HepG2 (cell line): ENCODE measurements at regions not wholly inside any gene's neighbourhood (a gene's known extent, or its start where the extent isn't known, plus 50 kb on each side); places are given as distances from the start of the nearest gene placed in this dataset.

ENCODE experiments used
- ATAC-seq: fragments of 200-7000 bp; cut with Tn5 transposase; 3 replicates; pipeline ENCODE4 v1.9.1; 2020; ENCODE audit warnings: mild to moderate bottlenecking, moderate library complexity
- BruUV-seq: library from RNA; stranded (reverse); fragments of 400-500 nt; replicated peaks from 2 replicates; lab custom pipeline; 2021; lab: Mats Ljungman, UMichigan
- CTCF ChIA-PET: fragments of 300-600 bp; formaldehyde crosslinking; extraction: SDS; loops from one replicate; lab custom pipeline; 2021; ENCODE audit warnings: low total read pairs, inconsistent platforms, low intra/inter-chr PET ratio; lab: Yijun Ruan, JAX
- POLR2A ChIA-PET: fragments of 350-600 bp; sonication (Branson Sonifier 250); formaldehyde crosslinking; loops from one replicate; lab custom pipeline; 2020; ENCODE audit warnings: antibody characterized with exemption, inconsistent platforms; lab: Yijun Ruan, JAX
- DNase-seq: peaks from one replicate; pipeline ENCODE4 v3.0.0-alpha.2; 2015; ENCODE audit warnings: low spot score
- FAIRE-seq: peaks from 3 replicates; lab custom pipeline; 2011; peaks lifted over from hg19 to GRCh38; lab: Jason Lieb, UNC
- H2AFZ ChIP-seq: one replicate; pipeline ENCODE4 v1.6.1; 2011; ENCODE audit warnings: low read length, inconsistent platforms
- H3K27ac ChIP-seq: fragments of 300-600 bp; 3 replicates; pipeline ENCODE4 v1.8.0; 2011; ENCODE audit warnings: mixed run types, mild to moderate bottlenecking, mixed read lengths, low read length, inconsistent platforms; ENCODE audit not compliant: insufficient read depth; ENCODE audit errors: extremely low read length
- H3K27me3 ChIP-seq, 2 experiments: fragments of 200-600 bp in 1 of 2; 2 replicates in 1 of 2; 3 replicates in 1 of 2; pipeline versions ENCODE4 v1.6.0 to v1.8.0; 2011; ENCODE audit warnings: low read length in 2 of 2, mild to moderate bottlenecking in 2 of 2, moderate library complexity in 2 of 2, inconsistent platforms in 1 of 2; ENCODE audit not compliant: insufficient read depth in 2 of 2, control insufficient read depth in 1 of 2
- H3K36me3 ChIP-seq, 2 experiments: fragments of 200-600 bp in 1 of 2; replicated peaks in 1 of 2; 2 replicates in 1 of 2; 3 replicates in 1 of 2; pipeline versions ENCODE4 v1.5.1 to v1.8.0; 2011; ENCODE audit warnings: low read length in 2 of 2, inconsistent platforms in 1 of 2; ENCODE audit not compliant: insufficient read depth in 2 of 2, control insufficient read depth in 1 of 2
- H3K4me1 ChIP-seq: 2 replicates; pipeline ENCODE4 v1.5.1; 2012; ENCODE audit warnings: low read length, inconsistent platforms; ENCODE audit not compliant: insufficient read depth
- H3K4me2 ChIP-seq: 2 replicates; pipeline ENCODE4 v1.6.0; 2011; ENCODE audit warnings: low read depth, low read length, inconsistent platforms
- H3K4me3 ChIP-seq, 3 experiments: fragments of 200-600 bp in 1 of 3; sonication (generic), shearing (Covaris generic) in 1 of 3; replicated peaks in 1 of 3; 2 replicates each; pipeline ENCODE4 v1.5.1; 2011 to 2016; ENCODE audit warnings: low read length in 3 of 3, inconsistent platforms in 2 of 3, low read depth in 2 of 3, mild to moderate bottlenecking in 2 of 3, control low read depth in 1 of 3, mixed read lengths in 1 of 3; ENCODE audit not compliant: insufficient read depth in 1 of 3
- H3K79me2 ChIP-seq: one replicate; pipeline ENCODE4 v1.6.1; 2011; ENCODE audit warnings: low read length, inconsistent platforms; ENCODE audit not compliant: insufficient read depth
- H3K9ac ChIP-seq: 2 replicates; pipeline ENCODE4 v1.6.0; 2011; ENCODE audit warnings: mild to moderate bottlenecking, low read depth, low read length, inconsistent platforms; ENCODE audit not compliant: insufficient read depth
- H3K9me3 ChIP-seq: 2 replicates; pipeline ENCODE4 v1.5.1; 2012; ENCODE audit warnings: mild to moderate bottlenecking, low read length
- H4K20me1 ChIP-seq: 2 replicates; pipeline ENCODE4 v1.6.0; 2011; ENCODE audit warnings: inconsistent platforms, mild to moderate bottlenecking, low read length, moderate library complexity; ENCODE audit not compliant: insufficient read depth
- CBX5 ChIP-seq: sonication (generic); formaldehyde crosslinking; IDR thresholded peaks from 2 replicates; pipeline ENCODE4 v1.4.0; 2020; ENCODE audit warnings: missing genetic modification reagents, borderline replicate concordance
- CREBL2 ChIP-seq: sonication (generic); formaldehyde crosslinking; IDR thresholded peaks from 2 replicates; pipeline ENCODE4 v1.8.1; 2023; ENCODE audit warnings: missing genetic modification reagents, mild to moderate bottlenecking, borderline replicate concordance
- DPF2 ChIP-seq: sonication (generic); formaldehyde crosslinking; IDR thresholded peaks from 2 replicates; pipeline ENCODE4 v1.4.0; 2020; ENCODE audit warnings: mild to moderate bottlenecking, low read depth, missing genetic modification reagents, borderline replicate concordance
- HMGA1 ChIP-seq: sonication (generic); formaldehyde crosslinking; conservative IDR thresholded peaks from 2 replicates; pipeline ENCODE4 v1.4.0; 2020; ENCODE audit warnings: missing genetic modification reagents
- HNRNPK ChIP-seq: fragments of 200-400 bp; formaldehyde crosslinking; IDR thresholded peaks from 2 replicates; pipeline ENCODE4 v1.6.1; 2018; ENCODE audit warnings: low read length, low read depth, moderate library complexity, mild to moderate bottlenecking; ENCODE audit not compliant: poor library complexity, severe bottlenecking
- KIAA2018 ChIP-seq: sonication (generic); formaldehyde crosslinking; IDR thresholded peaks from 2 replicates; pipeline ENCODE4 v1.5.0; 2020; ENCODE audit warnings: mild to moderate bottlenecking, missing genetic modification reagents, borderline replicate concordance
- RNF2 ChIP-seq: fragments of 450-650 bp; conservative IDR thresholded peaks from 2 replicates; pipeline ENCODE4 v1.6.1; 2016; ENCODE audit warnings: low read depth
- YEATS2 ChIP-seq: sonication (generic); formaldehyde crosslinking; IDR thresholded peaks from 2 replicates; pipeline ENCODE4 v1.4.0; 2020; ENCODE audit warnings: missing genetic modification reagents, borderline replicate concordance
- ZGPAT ChIP-seq: IDR thresholded peaks from 2 replicates; pipeline ENCODE4 v1.6.1; 2016; ENCODE audit warnings: mild to moderate bottlenecking
- in situ Hi-C: cut with HindIII; loops from 2 replicates; pipeline ENCODE4 v1.10.0; 2017; ENCODE audit warnings: low pct_unique_long_range_greater_than_20kb; ENCODE audit not compliant: extremely low pct_ligation_motif_present
- intact Hi-C: fragments of 100-400 bp; cut with micrococcal nuclease; formaldehyde crosslinking; loops from one replicate; pipeline ENCODE4 v1.10.0; 2022; ENCODE audit not compliant: unreplicated experiment

GRCh38 chr7:25574828-25575227 lies 346.5 kb upstream of the NPVF start:
- ATAC-seq (no peak), DNase-seq (no peak), FAIRE-seq (no peak)
- H3K79me2 ChIP-seq: no peaks in the 10 kb centered on the region
- TF ChIP-seq HMGA1 (CRISPR knock-in tag): no peak
- TF ChIP-seq CREBL2 (CRISPR knock-in tag): no peak
- no peak for TF ChIP-seq KIAA2018 (CRISPR knock-in tag)
- no peak for TF ChIP-seq DPF2 (CRISPR knock-in tag)
- no peak for TF ChIP-seq YEATS2
- no peak for TF ChIP-seq CBX5 (CRISPR knock-in tag)
- TF ChIP-seq HNRNPK: no peak
- TF ChIP-seq RNF2: no peak
- TF ChIP-seq ZGPAT: no peak
- H3K4me3 ChIP-seq: no peak overlapping the region
- H3K9me3 ChIP-seq: no peaks in the 10 kb centered on the region
- no peaks in the 10 kb centered on the region for H3K4me1 ChIP-seq
- intact Hi-C loops: no loop called here
- ChIA-PET POLR2A (no interaction called here), CTCF (no interaction called here)
- H3K9ac ChIP-seq: no peak overlapping the region
- H3K4me2 ChIP-seq: no peak overlapping the region
- H3K27me3 ChIP-seq: no peaks in the 10 kb centered on the region
- H2AFZ ChIP-seq: no peak overlapping the region
- in situ Hi-C loops: loop anchor here (10.0 kb wide), 1 partner anchor 190 kb away; no protein-coding TSS in a partner anchor
- H4K20me1 ChIP-seq: no peaks in the 10 kb centered on the region
- no peaks in the 10 kb centered on the region for H3K36me3 ChIP-seq
- no peak overlapping the region for H3K27ac ChIP-seq
- BruUV-seq: no TSS peak
